H9 (cell line): ENCODE measurements at regions not wholly inside any gene's neighbourhood (a gene's known extent, or its start where the extent isn't known, plus 50 kb on each side); places are given as distances from the start of the nearest gene placed in this dataset.

Experiments
- DNase-seq: peaks from one replicate; pipeline ENCODE4 v3.0.0-alpha.2; 2017
- H2AFZ ChIP-seq: one replicate; pipeline ENCODE4 v1.6.1; 2013; ENCODE audit warnings: mild to moderate bottlenecking, low read length, control low read depth, moderate library complexity
- H2AK5ac ChIP-seq: 2 replicates; pipeline ENCODE4 v1.6.1; 2013; ENCODE audit warnings: low read length, control low read depth, mixed read lengths; ENCODE audit not compliant: insufficient read length
- H2BK120ac ChIP-seq: one replicate; pipeline ENCODE4 v1.6.1; 2013; ENCODE audit warnings: low read depth, mild to moderate bottlenecking, low read length, control low read depth, inconsistent platforms; ENCODE audit not compliant: poor library complexity, severe bottlenecking
- H2BK12ac ChIP-seq: 2 replicates; pipeline ENCODE4 v1.6.1; 2013; ENCODE audit warnings: low read length, control low read depth, mixed read lengths, low read depth; ENCODE audit not compliant: insufficient read length
- H2BK15ac ChIP-seq: 2 replicates; pipeline ENCODE4 v1.6.1; 2013; ENCODE audit warnings: low read depth, low read length, control low read depth
- H2BK20ac ChIP-seq: one replicate; pipeline ENCODE4 v1.6.1; 2013; ENCODE audit warnings: low read depth, mild to moderate bottlenecking, low read length, control low read depth, inconsistent platforms; ENCODE audit not compliant: poor library complexity, severe bottlenecking
- H2BK5ac ChIP-seq: 2 replicates; pipeline ENCODE4 v1.6.1; 2013; ENCODE audit warnings: low read length, control low read depth, mixed read lengths; ENCODE audit not compliant: insufficient read length
- H3K14ac ChIP-seq: 2 replicates; pipeline ENCODE4 v1.6.1; 2013; ENCODE audit warnings: low read length, control low read depth; ENCODE audit not compliant: insufficient read depth
- H3K18ac ChIP-seq: 2 replicates; pipeline ENCODE4 v1.6.1; 2013; ENCODE audit warnings: low read depth, mild to moderate bottlenecking, mixed read lengths, low read length, control low read depth; ENCODE audit not compliant: insufficient read length
- H3K23ac ChIP-seq: 2 replicates; pipeline ENCODE4 v1.6.1; 2013; ENCODE audit warnings: low read length, control low read depth, mixed read lengths, low read depth; ENCODE audit not compliant: insufficient read length
- H3K23me2 ChIP-seq: 2 replicates; pipeline ENCODE4 v1.6.1; 2013; ENCODE audit warnings: low read depth, mild to moderate bottlenecking, mixed read lengths, low read length, control low read depth; ENCODE audit not compliant: insufficient read length, poor library complexity, severe bottlenecking
- H3K27ac ChIP-seq: 2 replicates; pipeline ENCODE4 v1.5.1; 2013; ENCODE audit warnings: low read length, control low read depth, mixed read lengths, low read depth; ENCODE audit not compliant: insufficient read length
- H3K27me3 ChIP-seq: 2 replicates; pipeline ENCODE4 v1.6.1; 2013; ENCODE audit warnings: low read length, control low read depth, inconsistent platforms; ENCODE audit not compliant: insufficient read depth
- H3K4ac ChIP-seq: 2 replicates; pipeline ENCODE4 v1.6.1; 2013; ENCODE audit warnings: low read depth, mild to moderate bottlenecking, control low read depth, inconsistent platforms, low read length, moderate library complexity
- H3K4me1 ChIP-seq: 2 replicates; pipeline ENCODE4 v1.6.1; 2013; ENCODE audit warnings: low read length, control low read depth, inconsistent platforms; ENCODE audit not compliant: insufficient read depth
- H3K4me2 ChIP-seq: 2 replicates; pipeline ENCODE4 v1.6.1; 2013; ENCODE audit warnings: low read length, control low read depth, mixed read lengths; ENCODE audit not compliant: insufficient read length, insufficient read depth
- H3K56ac ChIP-seq: 2 replicates; pipeline ENCODE4 v1.6.1; 2013; ENCODE audit warnings: low read depth, mild to moderate bottlenecking, mixed read lengths, low read length, control low read depth; ENCODE audit not compliant: insufficient read length
- H3K79me1 ChIP-seq: 2 replicates; pipeline ENCODE4 v1.6.1; 2013; ENCODE audit warnings: low read depth, mild to moderate bottlenecking, moderate library complexity, low read length, control low read depth, inconsistent platforms; ENCODE audit not compliant: insufficient read depth, poor library complexity, severe bottlenecking
- H3K79me2 ChIP-seq: 2 replicates; pipeline ENCODE4 v1.6.1; 2013; ENCODE audit warnings: low read length, control low read depth, inconsistent platforms; ENCODE audit not compliant: insufficient read depth
- H3K9ac ChIP-seq: 2 replicates; pipeline ENCODE4 v1.6.1; 2013; ENCODE audit warnings: low read length, control low read depth, mixed read lengths; ENCODE audit not compliant: insufficient read length; ENCODE audit errors: extremely low read depth
- H3K9me3 ChIP-seq: one replicate; pipeline ENCODE4 v1.6.1; 2013; ENCODE audit warnings: low read depth, low read length, inconsistent platforms; ENCODE audit not compliant: control insufficient read depth
- H3T11ph ChIP-seq: one replicate; pipeline ENCODE4 v1.6.1; 2013; ENCODE audit warnings: mild to moderate bottlenecking, low read length, control low read depth, inconsistent platforms
- H4K20me1 ChIP-seq: one replicate; pipeline ENCODE4 v1.6.1; 2013; ENCODE audit not compliant: control insufficient read depth, insufficient read length, insufficient read depth
- H4K5ac ChIP-seq: 2 replicates; pipeline ENCODE4 v1.6.1; 2013; ENCODE audit warnings: low read depth, mild to moderate bottlenecking, mixed read lengths, low read length, control low read depth; ENCODE audit not compliant: insufficient read length
- H4K8ac ChIP-seq: replicated peaks from 2 replicates; pipeline ENCODE4 v1.6.1; 2013; ENCODE audit warnings: low read length, control low read depth, mixed read lengths, low read depth; ENCODE audit not compliant: insufficient read length
- H4K91ac ChIP-seq: 2 replicates; pipeline ENCODE4 v1.6.1; 2013; ENCODE audit warnings: low read depth, mild to moderate bottlenecking, moderate library complexity, mixed read lengths, low read length, control low read depth; ENCODE audit not compliant: insufficient read length
- H3K27ac Mint-ChIP-seq, 3 experiments: 2 replicates in 2 of 3; 3 replicates in 1 of 3; pipeline ENCODE4 v1.8.0; 2020 to 2021; ENCODE audit warnings: mixed read lengths in 3 of 3, mild to moderate bottlenecking in 1 of 3, moderate library complexity in 1 of 3
- H3K27me3 Mint-ChIP-seq: 2 replicates; pipeline ENCODE4 v1.8.0; 2021; ENCODE audit warnings: low read depth, mild to moderate bottlenecking, moderate library complexity, mixed read lengths
- H3K36me3 Mint-ChIP-seq, 3 experiments: 2 replicates in 2 of 3; 3 replicates in 1 of 3; pipeline ENCODE4 v1.8.0; 2020 to 2021; ENCODE audit warnings: low read depth in 3 of 3, mixed read lengths in 3 of 3; ENCODE audit not compliant: insufficient read depth in 1 of 3
- H3K4me1 Mint-ChIP-seq, 2 experiments: 2 replicates each; pipeline ENCODE4 v1.8.0; 2020; ENCODE audit warnings: mixed read lengths in 2 of 2
- H3K4me3 Mint-ChIP-seq, 2 experiments: 2 replicates in 1 of 2; 3 replicates in 1 of 2; pipeline ENCODE4 v1.8.0; 2020 to 2021; ENCODE audit warnings: mild to moderate bottlenecking in 2 of 2, mixed read lengths in 2 of 2, moderate library complexity in 1 of 2
- H3K9me3 Mint-ChIP-seq, 2 experiments: 2 replicates in 1 of 2; 3 replicates in 1 of 2; pipeline ENCODE4 v1.8.0; 2020; ENCODE audit warnings: mild to moderate bottlenecking in 2 of 2, mixed read lengths in 2 of 2, moderate library complexity in 1 of 2
- CTCF ChIP-seq: fragments of 200-600 bp; sonication (generic); conservative IDR thresholded peaks from 3 replicates; pipeline ENCODE4 v1.8.0; 2021; ENCODE audit warnings: antibody characterized with exemption, mild to moderate bottlenecking
- WGBS: extraction: QIAGEN DNeasy Blood & Tissue Kit; methylation state at CpG from one replicate; pipeline ENCODE4 v1.1.7; 2013; ENCODE audit warnings: missing lambda C conversion rate, low lambda C conversion rate, mixed read lengths; ENCODE audit not compliant: insufficient read length; ENCODE audit errors: extremely low coverage; 5-methylcytosine and 5-hydroxymethylcytosine counted together

- Histone ChIP-seq H2BK120ac (no peak overlapping the region), H4K91ac (no peak overlapping the region), H3K79me2 (no peaks in the 10 kb centered on the region), H2BK20ac (no peak overlapping the region), H3T11ph (no peak overlapping the region), H3K14ac (no peak overlapping the region), H3K27ac (no peak overlapping the region), H3K18ac (no peak overlapping the region), H4K8ac (no peak overlapping the region), H3K4ac (no peak overlapping the region), H3K4me1 (no peaks in the 10 kb centered on the region), H3K23ac (no peak overlapping the region), H4K5ac (no peak overlapping the region), H4K20me1 (no peaks in the 10 kb centered on the region), H3K79me1 (no peaks in the 10 kb centered on the region), H2BK15ac (no peak overlapping the region), H2BK12ac (no peak overlapping the region), H3K23me2 (no peaks in the 10 kb centered on the region), H3K27me3 (no peaks in the 10 kb centered on the region), H2AFZ (no peak overlapping the region), H3K9me3 (no peaks in the 10 kb centered on the region), H3K9ac (no peak overlapping the region), H2AK5ac (no peak overlapping the region), H3K56ac (no peak overlapping the region), H3K4me2 (no peak overlapping the region), H2BK5ac (no peak overlapping the region)
- Mint-ChIP-seq H3K27me3 (peaks cover 2% of the 10 kb centered on the region; the same call in 1 of the 2 replicates), H3K9me3 (no peaks in the 10 kb centered on the region), H3K4me3 (no peak overlapping the region), H3K27ac (no peak overlapping the region), H3K4me1 (peaks cover 2 to 4% of the 10 kb centered on the region in 2 experiments; a peak in 3 of 4 replicates), H3K36me3 (no peaks in the 10 kb centered on the region)
- WGBS = no CpG with 5 or more reads among the region's 1 CpG
- no peak for DNase-seq
- TF ChIP-seq CTCF = no peak
Measured at GRCh38 chr11:116209255-116209654, 563.5 kb downstream of the BUD13 start.
